ENCODE measurements at regions not wholly inside any gene's neighbourhood (a gene's known extent, or its start where the extent isn't known, plus 50 kb on each side); places are given as distances from the start of the nearest gene placed in this dataset.

GRCh38 chr2:123366239-123366837 is 658.7 kb upstream of the CNTNAP5 start:
- no peaks in the 10 kb centered on the region for H3K27me3 Mint-ChIP-seq (ENCODE audit: low read depth in 3 of 3)
- TF ChIP-seq CTCF (IDR thresholded peaks at IDR 0.05): no peak
- Histone ChIP-seq H3K4me1 (ENCODE audit: control insufficient read depth in 1 of 2, insufficient read depth in 2 of 2, low read length in 2 of 2) (no peaks in the 10 kb centered on the region), H4K20me1 (ENCODE audit: insufficient read depth, low read length) (no peaks in the 10 kb centered on the region), H3K36me3 (replicated peaks in 1 of 2; ENCODE audit: control insufficient read depth in 1 of 2, insufficient read depth in 2 of 2, low read length in 2 of 2) (no peaks in the 10 kb centered on the region), H3K27me3 (ENCODE audit: control insufficient read depth in 2 of 2, insufficient read depth in 2 of 2, low read length in 2 of 2) (no peaks in the 10 kb centered on the region), H3K4me2 (replicated peaks; ENCODE audit: extremely low read depth, low read length, poor library complexity, severe bottlenecking) (no peak overlapping the region), H3K9ac (ENCODE audit: insufficient read depth, low read length, poor library complexity, severe bottlenecking) (no peak overlapping the region), H3K9me3 (replicated peaks in 1 of 2; ENCODE audit: control insufficient read depth in 1 of 2, insufficient read depth in 1 of 2, low read length in 2 of 2) (no peaks in the 10 kb centered on the region), H2AFZ (ENCODE audit: insufficient read depth, low read depth, low read length, poor library complexity, severe bottlenecking) (no peak overlapping the region), H3K27ac (ENCODE audit: low read depth in 1 of 2, low read length in 2 of 2) (no peak overlapping the region), H3K4me3 (replicated peaks in 1 of 3; ENCODE audit: low read depth in 2 of 3, low read length in 3 of 3) (no peak overlapping the region), H3K79me2 (ENCODE audit: insufficient read depth, low read length) (no peaks in the 10 kb centered on the region)
- H3K36me3 Mint-ChIP-seq: no peaks in the 10 kb centered on the region
- H3K27ac Mint-ChIP-seq: no peak overlapping the region
- DNase-seq: no peak
- H3K4me3 Mint-ChIP-seq: no peak overlapping the region
- H3K9me3 Mint-ChIP-seq: peaks cover 0 to 6% (median 3%) of the 10 kb centered on the region in 7 donors
- intact Hi-C loops (cut with micrococcal nuclease): no loop called here
- no CpG with 5 or more reads among the region's 1 CpG for WGBS (ENCODE audit: insufficient coverage)
- peaks cover 1% of the 10 kb centered on the region for H3K4me1 Mint-ChIP-seq

- H3K9me3 Mint-ChIP-seq: peaks cover 0 to 7% (median 3%) of the 10 kb centered on the region in 7 donors
- H3K27ac ChIP-seq (ENCODE audit: low read depth in 1 of 2, low read length in 2 of 2): no peak overlapping the region
Observed at GRCh38 chr2:123370186-123370585, 654.9 kb upstream of the CNTNAP5 start.

More at GRCh38 chr2:123370186-123370585, 654.9 kb upstream of the CNTNAP5 start:
- H3K4me3 ChIP-seq (replicated peaks in 1 of 3; ENCODE audit: low read depth in 2 of 3, low read length in 3 of 3): no peak overlapping the region
- H3K4me3 Mint-ChIP-seq: no peak overlapping the region
- no peaks in the 10 kb centered on the region for H3K36me3 Mint-ChIP-seq
- no peak overlapping the region for H3K9ac ChIP-seq (ENCODE audit: insufficient read depth, low read length, poor library complexity, severe bottlenecking)
- no peak overlapping the region for H2AFZ ChIP-seq (ENCODE audit: insufficient read depth, low read depth, low read length, poor library complexity, severe bottlenecking)
- no peaks in the 10 kb centered on the region for H3K4me1 ChIP-seq (ENCODE audit: control insufficient read depth in 1 of 2, insufficient read depth in 2 of 2, low read length in 2 of 2)
- TF ChIP-seq CTCF (IDR thresholded peaks at IDR 0.05): no peak
- H3K36me3 ChIP-seq (replicated peaks in 1 of 2; ENCODE audit: control insufficient read depth in 1 of 2, insufficient read depth in 2 of 2, low read length in 2 of 2): no peaks in the 10 kb centered on the region
- H3K4me2 ChIP-seq (replicated peaks; ENCODE audit: extremely low read depth, low read length, poor library complexity, severe bottlenecking): no peak overlapping the region
- H3K27ac Mint-ChIP-seq: no peak overlapping the region
- intact Hi-C loops (cut with micrococcal nuclease): no loop called here
- H3K9me3 ChIP-seq (replicated peaks in 1 of 2; ENCODE audit: control insufficient read depth in 1 of 2, insufficient read depth in 1 of 2, low read length in 2 of 2): no peaks in the 10 kb centered on the region
- no peaks in the 10 kb centered on the region for H3K79me2 ChIP-seq (ENCODE audit: insufficient read depth, low read length)
- H3K27me3 Mint-ChIP-seq (ENCODE audit: low read depth in 3 of 3): no peaks in the 10 kb centered on the region
- H3K4me1 Mint-ChIP-seq: peaks cover 1% of the 10 kb centered on the region
- H4K20me1 ChIP-seq (ENCODE audit: insufficient read depth, low read length): no peaks in the 10 kb centered on the region
- DNase-seq: no peak
- no peaks in the 10 kb centered on the region for H3K27me3 ChIP-seq (ENCODE audit: control insufficient read depth in 2 of 2, insufficient read depth in 2 of 2, low read length in 2 of 2)

Measured in CD14-positive monocyte (primary cell).